ENCODE measurements at regions not wholly inside any gene's neighbourhood (a gene's known extent, or its start where the extent isn't known, plus 50 kb on each side); places are given as distances from the start of the nearest gene placed in this dataset.

DNA sequence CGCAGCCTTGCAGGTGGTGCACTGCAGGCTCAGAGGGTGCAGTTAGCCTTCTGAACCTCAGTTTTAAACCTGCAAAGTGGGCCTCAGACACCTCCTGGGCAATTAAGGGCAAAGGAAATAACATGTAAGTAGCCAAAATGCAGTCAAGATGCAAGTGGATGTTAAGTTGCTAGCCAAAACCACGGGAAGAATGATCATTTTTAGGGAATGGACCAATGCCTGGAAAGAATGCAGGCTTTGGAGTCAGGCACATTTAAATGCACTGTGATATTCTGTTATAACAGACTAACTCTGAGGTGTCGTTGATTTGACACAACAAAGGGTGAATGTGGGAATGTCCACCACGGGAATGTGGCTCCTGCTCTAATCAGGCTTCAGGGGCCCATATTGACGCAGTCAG is 57.9 kb upstream of the PTGFRN start:
- DNase-seq: no peak

DNA sequence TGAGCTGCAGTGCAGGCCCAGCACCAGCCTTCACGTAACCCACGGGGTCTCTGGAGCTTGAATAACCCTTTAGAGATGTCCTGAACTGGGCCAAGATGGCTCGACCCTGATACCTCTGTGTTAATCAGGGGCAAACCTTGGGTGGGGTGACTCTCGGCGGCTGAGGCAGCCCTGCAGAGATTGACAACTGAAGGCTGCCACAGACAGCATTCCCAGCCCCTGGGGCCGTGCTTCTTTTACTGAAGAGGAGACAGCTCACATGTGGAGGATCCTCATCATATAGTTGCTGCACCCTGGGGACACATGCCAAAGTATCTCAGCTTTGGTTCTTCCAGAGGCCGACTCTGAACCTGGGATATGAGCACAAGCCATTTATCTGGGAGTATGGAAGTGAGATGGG is 57.3 kb upstream of the PTGFRN start:
- DNase-seq: no peak

DNA sequence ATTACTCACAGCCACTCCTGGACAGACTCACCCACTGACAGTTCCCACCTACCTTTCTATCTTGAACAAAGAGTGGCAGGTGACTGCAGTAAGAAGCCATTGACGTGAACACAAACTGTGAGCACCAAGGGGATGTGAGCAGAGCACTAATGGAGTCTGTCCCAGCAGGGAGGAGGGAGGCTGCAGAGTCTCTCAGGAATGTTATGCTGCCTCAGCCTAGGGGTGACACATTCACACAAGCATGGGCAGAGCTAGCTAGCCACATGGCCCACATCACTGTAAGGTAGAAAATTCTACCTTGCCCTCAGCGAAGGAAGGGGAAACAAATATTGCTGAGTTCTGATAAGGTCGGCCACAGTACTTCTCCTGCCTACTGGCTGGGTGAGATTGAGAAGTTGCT is 56.8 kb upstream of the PTGFRN start:
- no peak for DNase-seq

DNA sequence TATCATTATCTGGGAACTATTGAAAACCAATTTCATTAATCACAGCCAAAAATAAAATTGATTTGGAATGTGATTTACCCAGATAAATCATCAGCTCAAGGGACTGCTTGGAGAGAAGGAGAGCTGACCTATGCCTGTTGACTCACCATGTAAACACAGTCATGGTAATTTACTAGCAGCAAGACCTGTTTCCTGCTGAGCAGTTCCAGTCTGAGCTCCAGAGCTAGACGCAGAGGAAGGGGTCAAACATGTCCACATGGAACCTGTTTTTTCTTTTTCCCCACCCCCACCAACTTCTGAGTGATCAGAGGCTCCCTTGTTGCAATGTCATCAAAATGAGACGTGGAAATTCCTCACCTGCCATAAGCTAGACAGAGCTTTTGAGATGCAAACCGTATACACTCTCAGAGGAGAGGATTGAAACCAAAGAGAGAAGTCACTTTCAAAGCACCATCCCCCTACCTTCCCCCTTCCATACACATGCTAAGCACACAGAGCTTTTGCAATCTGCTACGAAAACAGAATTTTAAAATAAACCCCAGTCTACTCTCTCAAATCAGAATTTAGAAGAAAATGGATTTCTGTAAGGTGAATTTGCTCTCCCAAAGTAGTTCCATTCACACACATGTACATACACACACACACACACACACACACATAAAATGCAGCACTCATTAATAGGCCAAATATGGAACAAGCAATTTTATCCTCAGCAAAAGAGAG is 55.9 kb upstream of the PTGFRN start:
- peak; percentile 70 for DNase-seq

DNA sequence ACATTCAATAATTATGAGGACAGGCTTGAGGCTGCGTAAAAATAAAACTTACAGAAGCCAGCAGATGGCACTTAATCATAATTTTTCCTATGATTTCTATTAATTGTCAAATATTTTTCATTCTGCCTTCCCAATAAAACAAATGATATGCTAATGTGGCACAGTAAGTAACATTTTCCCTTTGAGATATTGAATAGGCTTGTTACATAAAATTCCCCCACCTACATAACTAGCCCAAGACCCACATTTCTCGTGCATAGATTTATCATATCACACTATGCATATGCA is 55.4 kb upstream of the PTGFRN start:
- peak; percentile 40 for DNase-seq

DNA sequence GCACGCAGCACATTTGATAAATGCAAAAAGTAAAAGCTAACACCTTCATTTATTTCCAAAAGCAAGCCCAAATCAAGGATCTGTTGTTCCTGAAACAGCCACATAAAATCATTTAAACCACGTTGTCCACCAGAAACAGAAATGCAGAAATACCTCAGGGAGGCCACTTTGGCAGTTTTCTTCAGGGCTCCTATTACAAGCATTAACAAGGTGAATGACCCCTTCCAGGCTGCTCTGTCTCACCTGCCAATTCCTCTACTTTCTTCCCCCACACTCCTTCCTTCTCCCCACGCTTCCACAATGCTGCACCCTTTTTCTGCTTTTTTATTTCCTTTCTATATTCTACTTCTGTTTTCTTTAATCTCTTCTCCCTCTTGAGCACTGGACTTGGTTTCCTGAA is 55.0 kb upstream of the PTGFRN start:
- DNase-seq: peak; percentile 61

DNA sequence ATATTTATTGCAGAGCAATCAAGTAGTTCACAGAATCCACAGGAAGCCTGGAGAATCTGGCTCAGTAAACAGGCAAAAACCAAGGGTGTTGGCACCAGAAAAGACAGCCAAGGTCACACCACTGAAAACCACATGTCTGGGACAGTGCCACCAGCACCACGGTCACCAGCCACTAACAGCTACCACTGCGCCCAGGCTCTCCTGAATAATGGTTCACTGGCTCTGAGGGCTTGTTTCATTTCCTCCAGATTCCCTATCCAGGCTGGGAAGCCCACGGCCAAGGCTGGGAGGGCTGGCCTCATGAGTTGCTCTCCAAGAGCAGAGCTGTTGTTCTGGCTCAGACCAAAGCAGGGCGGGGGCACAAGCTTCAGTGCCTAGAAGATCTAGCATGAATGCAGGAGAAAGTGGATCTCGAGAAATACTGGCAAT is 54.5 kb upstream of the PTGFRN start:
- DNase-seq: peak; percentile 89

DNA sequence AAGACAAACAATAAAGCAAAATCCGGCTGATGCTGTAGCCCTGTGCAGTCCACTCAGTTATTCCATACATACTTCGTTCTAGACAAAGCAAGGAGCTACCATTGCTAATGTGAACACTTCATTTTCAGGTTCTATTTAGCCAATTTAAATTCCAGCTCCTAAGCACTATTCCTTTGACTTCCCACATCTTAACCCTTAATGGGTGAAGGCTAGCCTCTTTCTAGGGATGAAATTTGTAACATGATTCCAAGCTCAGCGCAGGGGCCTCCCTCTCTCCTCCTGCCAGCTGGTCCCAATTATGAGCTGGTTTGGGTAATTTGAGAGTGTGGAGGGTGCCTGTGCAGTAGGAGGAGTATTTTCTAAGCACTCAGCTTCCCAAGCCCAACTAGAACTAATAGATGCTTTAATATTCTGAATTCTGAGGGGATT is 53.9 kb upstream of the PTGFRN start:
- DNase-seq: peak; percentile 95

DNA sequence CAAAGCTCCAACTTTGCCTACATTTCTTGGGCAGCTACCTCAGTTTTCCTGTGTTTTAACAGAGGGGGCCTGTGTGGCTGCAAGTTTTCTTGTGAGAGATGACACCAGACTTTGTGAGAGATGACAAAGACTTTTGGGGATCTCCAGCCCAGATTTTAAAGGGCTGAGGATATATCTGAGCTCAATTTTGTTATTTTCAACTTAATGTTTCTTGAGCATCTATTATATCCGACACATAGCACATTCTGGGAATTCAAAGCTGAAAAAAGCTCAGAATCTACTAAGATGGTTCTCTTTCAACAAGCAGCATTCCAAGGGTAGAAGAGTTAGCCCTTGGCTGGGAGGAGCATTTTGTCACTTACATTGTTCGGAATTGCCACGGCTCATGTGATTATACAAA is 53.4 kb upstream of the PTGFRN start:
- peak; percentile 30 for DNase-seq

DNA sequence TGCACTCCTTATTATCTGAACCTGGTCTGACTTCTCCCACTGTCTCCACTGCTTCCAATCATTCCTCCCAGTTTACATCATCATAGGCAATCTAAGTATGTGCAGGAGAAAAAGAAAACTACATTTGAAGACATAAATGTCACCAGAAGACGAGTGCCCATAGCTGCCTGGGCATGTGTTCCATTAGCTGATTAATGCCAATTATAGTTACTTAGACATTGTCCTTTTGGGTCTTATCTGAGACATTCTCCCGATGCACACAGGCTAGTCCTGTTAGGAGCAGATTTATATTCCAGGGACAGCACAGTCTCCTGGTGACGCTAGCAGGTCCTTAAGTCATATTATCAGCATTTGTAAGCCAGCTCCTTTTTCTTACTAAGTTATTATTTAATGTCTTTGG is 52.6 kb upstream of the PTGFRN start:
- no peak for DNase-seq
